ENCODE measurements at regions not wholly inside any gene's neighbourhood (a gene's known extent, or its start where the extent isn't known, plus 50 kb on each side); places are given as distances from the start of the nearest gene placed in this dataset.

GRCh38 chr14:61868846-61869245 lies 106.6 kb downstream of the SNAPC1 start:
- H3K4me3 ChIP-seq (ENCODE audit: low read depth, low read length), result no peak overlapping the region
- no peak for TF ChIP-seq CTCF (conservative IDR thresholded peaks at IDR 0.05; ENCODE audit: low read depth, low read length)
- DNase-seq (ENCODE audit: low read depth), result no peak

- no peak for DNase-seq (ENCODE audit: low read depth)
- H3K4me3 ChIP-seq (ENCODE audit: low read depth, low read length), result no peak overlapping the region
- TF ChIP-seq CTCF (conservative IDR thresholded peaks at IDR 0.05; ENCODE audit: low read depth, low read length), result no peak
Measured at GRCh38 chr14:61870163-61870562, 107.9 kb downstream of the SNAPC1 start.

- no peak for DNase-seq (ENCODE audit: low read depth)
- TF ChIP-seq CTCF (conservative IDR thresholded peaks at IDR 0.05; ENCODE audit: low read depth, low read length), result no peak
- H3K4me3 ChIP-seq (ENCODE audit: low read depth, low read length), result no peak overlapping the region
Measured at GRCh38 chr14:61872452-61872851, 110.2 kb downstream of the SNAPC1 start.

GRCh38 chr14:61875483-61875882 lies 113.3 kb downstream of the SNAPC1 start:
- no peak for TF ChIP-seq CTCF (conservative IDR thresholded peaks at IDR 0.05; ENCODE audit: low read depth, low read length)
- H3K4me3 ChIP-seq (ENCODE audit: low read depth, low read length), result no peak overlapping the region
- no peak for DNase-seq (ENCODE audit: low read depth)

GRCh38 chr14:61876362-61877034 lies 114.3 kb downstream of the SNAPC1 start:
- no peak overlapping the region for H3K4me3 ChIP-seq (ENCODE audit: low read depth, low read length)
- TF ChIP-seq CTCF (conservative IDR thresholded peaks at IDR 0.05; ENCODE audit: low read depth, low read length), result no peak
- DNase-seq (ENCODE audit: low read depth), result no peak

GRCh38 chr14:61877035-61877390 lies 114.8 kb downstream of the SNAPC1 start:
- H3K4me3 ChIP-seq (ENCODE audit: low read depth, low read length), result no peak overlapping the region
- DNase-seq (ENCODE audit: low read depth), result no peak
- no peak for TF ChIP-seq CTCF (conservative IDR thresholded peaks at IDR 0.05; ENCODE audit: low read depth, low read length)

- no peak overlapping the region for H3K4me3 ChIP-seq (ENCODE audit: low read depth, low read length)
- TF ChIP-seq CTCF (conservative IDR thresholded peaks at IDR 0.05; ENCODE audit: low read depth, low read length), result no peak
- no peak for DNase-seq (ENCODE audit: low read depth)
Measured at GRCh38 chr14:61877768-61878167, 115.5 kb downstream of the SNAPC1 start.

Data from choroid plexus epithelial cell (primary cell).